HCT116 (cell line): ENCODE measurements at regions not wholly inside any gene's neighbourhood (a gene's known extent, or its start where the extent isn't known, plus 50 kb on each side); places are given as distances from the start of the nearest gene placed in this dataset.

Source experiments
- ATAC-seq: fragments of 200-7000 bp; cut with Tn5 transposase; 2 replicates; pipeline ENCODE4 v1.9.1; 2020; ENCODE audit warnings: mild to moderate bottlenecking, moderate library complexity
- BruUV-seq: library from RNA; stranded (reverse); fragments of 400-500 nt; replicated peaks from 2 replicates; lab custom pipeline; 2021; lab: Mats Ljungman, UMichigan
- CTCF ChIA-PET: fragments of 300-600 bp; sonication (Branson Sonifier 250); formaldehyde crosslinking; loops from one replicate; lab custom pipeline; 2021; ENCODE audit warnings: antibody characterized with exemption; lab: Charles Lee
- POLR2A ChIA-PET: fragments of 300-600, 350-600 bp; sonication (Branson Sonifier 250); formaldehyde crosslinking; loops from one replicate; lab custom pipeline; 2021; ENCODE audit warnings: antibody characterized with exemption; lab: Charles Lee
- RAD21 ChIA-PET, 2 experiments: fragments of 300-600 bp; sonication (Branson Sonifier 250); formaldehyde crosslinking; loops; one replicate each; lab custom pipeline; 2023; ENCODE audit warnings: low total read pairs in 2 of 2; ENCODE audit not compliant: uncharacterized antibody in 2 of 2, unreplicated experiment in 2 of 2, low non-redundant PET in 1 of 2; lab: Charles Lee
- DNase-seq: peaks from one replicate; pipeline ENCODE4 v3.0.0-alpha.2; 2010; ENCODE audit warnings: low read depth, low spot score
- H2AFZ ChIP-seq: fragments of 200-600 bp; shearing (Covaris generic), sonication (generic); 2 replicates; pipeline ENCODE4 v1.6.1; 2017; ENCODE audit warnings: low read depth, mixed run types, mixed read lengths, antibody characterized with exemption, low read length; ENCODE audit not compliant: poor library complexity, severe bottlenecking
- H3K27ac ChIP-seq: 2 replicates; pipeline ENCODE4 v1.5.1; 2012; ENCODE audit warnings: low read depth, low read length
- H3K27me3 ChIP-seq: fragments of 200-600 bp; sonication (generic); 2 replicates; pipeline ENCODE4 v1.6.1; 2016; ENCODE audit warnings: mixed run types, low read length, mixed read lengths; ENCODE audit not compliant: insufficient read depth
- H3K36me3 ChIP-seq, 2 experiments: fragments of 200-500 bp in 1 of 2; fragments of 200-600 bp in 1 of 2; sonication (Bioruptor generic) in 1 of 2; sonication (generic) in 1 of 2; 2 replicates each; pipeline versions ENCODE4 v1.5.1 to v1.6.1; 2014 to 2016; ENCODE audit warnings: low read length in 2 of 2, inconsistent platforms in 1 of 2, mixed read lengths in 1 of 2, mixed run types in 1 of 2; ENCODE audit not compliant: insufficient read depth in 2 of 2, control insufficient read depth in 1 of 2
- H3K4me1 ChIP-seq, 2 experiments: fragments of 200-600 bp in 1 of 2; sonication (generic) in 1 of 2; 2 replicates each; pipeline versions ENCODE4 v1.5.1 to v1.6.1; 2012 to 2017; ENCODE audit warnings: low read length in 2 of 2, inconsistent platforms in 1 of 2, mild to moderate bottlenecking in 1 of 2, mixed read lengths in 1 of 2, mixed run types in 1 of 2, moderate library complexity in 1 of 2; ENCODE audit not compliant: insufficient read depth in 2 of 2, control insufficient read depth in 1 of 2
- H3K4me2 ChIP-seq: fragments of 200-600 bp; sonication (generic); 2 replicates; pipeline ENCODE4 v1.6.1; 2017; ENCODE audit warnings: mixed run types, low read length, mixed read lengths
- H3K4me3 ChIP-seq, 2 experiments: fragments of 200-600 bp in 1 of 2; sonication (generic) in 1 of 2; replicated peaks in 1 of 2; 2 replicates each; pipeline ENCODE4 v1.5.1; 2011 to 2016; ENCODE audit warnings: low read length in 2 of 2, control low read depth in 1 of 2, low read depth in 1 of 2, mild to moderate bottlenecking in 1 of 2, mixed read lengths in 1 of 2, mixed run types in 1 of 2
- H3K79me2 ChIP-seq: fragments of 200-600 bp; sonication (generic); 2 replicates; pipeline ENCODE4 v1.6.1; 2017; ENCODE audit warnings: mild to moderate bottlenecking, mixed run types, low read length, moderate library complexity, mixed read lengths; ENCODE audit not compliant: insufficient read depth
- H3K9ac ChIP-seq: fragments of 200-600 bp; sonication (generic); 2 replicates; pipeline ENCODE4 v1.6.1; 2016; ENCODE audit warnings: low read length, mixed read lengths
- H3K9me2 ChIP-seq: fragments of 200-600 bp; sonication (generic), shearing (Covaris generic); 2 replicates; pipeline ENCODE4 v1.6.1; 2017; ENCODE audit warnings: mixed run types, mild to moderate bottlenecking, moderate library complexity; ENCODE audit not compliant: insufficient read depth
- H3K9me3 ChIP-seq, 2 experiments: fragments of 200-500 bp in 1 of 2; fragments of 200-600 bp in 1 of 2; sonication (Bioruptor generic) in 1 of 2; sonication (generic) in 1 of 2; 2 replicates each; pipeline ENCODE4 v1.6.1; 2014 to 2017; ENCODE audit warnings: low read length in 2 of 2, mixed read lengths in 2 of 2, inconsistent platforms in 1 of 2, low read depth in 1 of 2, mild to moderate bottlenecking in 1 of 2, mixed run types in 1 of 2, moderate library complexity in 1 of 2; ENCODE audit not compliant: control insufficient read depth in 1 of 2, insufficient read depth in 1 of 2
- H4K20me1 ChIP-seq: fragments of 200-600 bp; sonication (generic), shearing (Covaris generic); 2 replicates; pipeline ENCODE4 v1.6.1; 2017; ENCODE audit warnings: mixed run types, mild to moderate bottlenecking, moderate library complexity; ENCODE audit not compliant: insufficient read depth
- ATF3 ChIP-seq: IDR thresholded peaks from 2 replicates; pipeline ENCODE4 v1.6.1; 2012
- CBX3 ChIP-seq: IDR thresholded peaks from 2 replicates; pipeline ENCODE4 v1.6.1; 2012; ENCODE audit warnings: low read depth
- CEBPB ChIP-seq: IDR thresholded peaks from 2 replicates; pipeline ENCODE4 v1.6.1; 2012; ENCODE audit warnings: low read depth
- ELF1 ChIP-seq: IDR thresholded peaks from 2 replicates; pipeline ENCODE4 v1.6.1; 2012; ENCODE audit warnings: low read depth, borderline replicate concordance
- FOSL1 ChIP-seq: IDR thresholded peaks from 2 replicates; pipeline ENCODE4 v1.6.1; 2012; ENCODE audit warnings: low read depth
- JUND ChIP-seq: IDR thresholded peaks from 2 replicates; pipeline ENCODE4 v1.6.1; 2012
- POLR2A ChIP-seq: IDR thresholded peaks from 2 replicates; pipeline ENCODE4 v1.7.0; 2011; ENCODE audit warnings: borderline replicate concordance; ENCODE audit not compliant: insufficient read depth, insufficient read length; ENCODE audit errors: extremely low read depth
- ZBTB33 ChIP-seq: IDR thresholded peaks from 2 replicates; pipeline ENCODE4 v1.6.1; 2011; ENCODE audit warnings: mild to moderate bottlenecking, low read length, moderate library complexity; ENCODE audit not compliant: insufficient replicate concordance; ENCODE audit errors: extremely low read depth
- ZNF274 ChIP-seq: fragments of 200-500 bp; sonication (Bioruptor generic); IDR thresholded peaks from 2 replicates; pipeline ENCODE4 v1.6.1; 2014; ENCODE audit warnings: mild to moderate bottlenecking, low read depth, low read length, inconsistent platforms
- intact Hi-C: fragments of 100-400 bp; cut with micrococcal nuclease; formaldehyde crosslinking; loops from 2 replicates; pipeline ENCODE4 v1.10.0; 2022

- no peak for ATAC-seq
- Histone ChIP-seq H3K27ac (no peak overlapping the region), H3K9me3 (no peaks in the 10 kb centered on the region), H3K9me2 (no peaks in the 10 kb centered on the region), H3K36me3 (no peaks in the 10 kb centered on the region), H3K4me1 (no peaks in the 10 kb centered on the region), H3K4me2 (no peak overlapping the region), H2AFZ (no peak overlapping the region), H4K20me1 (no peaks in the 10 kb centered on the region), H3K79me2 (no peaks in the 10 kb centered on the region), H3K9ac (no peak overlapping the region), H3K27me3 (no peaks in the 10 kb centered on the region), H3K4me3 (no peak overlapping the region)
- TF ChIP-seq ZBTB33 = no peak
- TF ChIP-seq ZNF274 = no peak
- TF ChIP-seq CBX3 = no peak
- TF ChIP-seq POLR2A = no peak
- TF ChIP-seq ATF3 = no peak
- no peak for TF ChIP-seq JUND
- BruUV-seq = no TSS peak
- ChIA-PET POLR2A (no interaction called here), RAD21 (no interaction called here), CTCF (no interaction called here)
- intact Hi-C loops = no loop called here
- DNase-seq = no peak
Observed at GRCh38 chr5:17352223-17352622, 134.8 kb downstream of the BASP1 start.

GRCh38 chr5:17354265-17354664 lies 136.8 kb downstream of the BASP1 start:
- ChIA-PET POLR2A (no interaction called here), CTCF (no interaction called here), RAD21 (no interaction called here)
- H3K9ac ChIP-seq = no peak overlapping the region
- no peak overlapping the region for H2AFZ ChIP-seq
- intact Hi-C loops = no loop called here
- no peaks in the 10 kb centered on the region for H3K79me2 ChIP-seq
- BruUV-seq = no TSS peak
- no peaks in the 10 kb centered on the region for H3K36me3 ChIP-seq
- TF ChIP-seq CEBPB = no peak
- no peak for TF ChIP-seq ZBTB33
- TF ChIP-seq ELF1 = no peak
- no peak for TF ChIP-seq FOSL1
- H3K4me1 ChIP-seq = no peaks in the 10 kb centered on the region
- H3K4me3 ChIP-seq = no peak overlapping the region
- H3K27ac ChIP-seq = no peak overlapping the region
- H3K9me3 ChIP-seq = no peaks in the 10 kb centered on the region
- DNase-seq (no peak), ATAC-seq (no peak)
- no peaks in the 10 kb centered on the region for H3K9me2 ChIP-seq
- no peaks in the 10 kb centered on the region for H4K20me1 ChIP-seq
- H3K27me3 ChIP-seq = no peaks in the 10 kb centered on the region
- H3K4me2 ChIP-seq = no peak overlapping the region
